ENCODE measurements at regions not wholly inside any gene's neighbourhood (a gene's known extent, or its start where the extent isn't known, plus 50 kb on each side); places are given as distances from the start of the nearest gene placed in this dataset.

- DNase-seq (ENCODE audit: low read depth in 2 of 2), result no peak
These were observed 105.1 kb upstream of the MVB12B start for GRCh38 chr9:126221480-126221879.

GRCh38 chr9:126222363-126222834 is 104.2 kb upstream of the MVB12B start:
- DNase-seq (ENCODE audit: low read depth in 2 of 2), result no peak

- no peak for DNase-seq (ENCODE audit: low read depth in 2 of 2)
These were observed 103.7 kb upstream of the MVB12B start for GRCh38 chr9:126222835-126223431.

GRCh38 chr9:126223798-126224531 is 102.7 kb upstream of the MVB12B start:
- no peak for DNase-seq (ENCODE audit: low read depth in 2 of 2)

- no peak for DNase-seq (ENCODE audit: low read depth in 2 of 2)
These were observed 100.7 kb upstream of the MVB12B start for GRCh38 chr9:126225611-126226609.

- no peak for DNase-seq (ENCODE audit: low read depth in 2 of 2)
These were observed 99.4 kb upstream of the MVB12B start for GRCh38 chr9:126226991-126227936.

GRCh38 chr9:126228111-126228780 is 98.4 kb upstream of the MVB12B start:
- DNase-seq (ENCODE audit: low read depth in 2 of 2), result no peak

GRCh38 chr9:126228781-126229444 is 97.7 kb upstream of the MVB12B start:
- DNase-seq (ENCODE audit: low read depth in 2 of 2), result peak; percentile 21 to 33

GRCh38 chr9:126229501-126229900 is 97.1 kb upstream of the MVB12B start:
- DNase-seq (ENCODE audit: low read depth in 2 of 2), result no peak

GRCh38 chr9:126230692-126231091 is 95.9 kb upstream of the MVB12B start:
- no peak for DNase-seq (ENCODE audit: low read depth in 2 of 2)

- no peak for DNase-seq (ENCODE audit: low read depth in 2 of 2)
These were observed 94.2 kb upstream of the MVB12B start for GRCh38 chr9:126232461-126232860.

- DNase-seq (ENCODE audit: low read depth in 2 of 2), result no peak
These were observed 93.5 kb upstream of the MVB12B start for GRCh38 chr9:126233175-126233574.

- no peak for DNase-seq (ENCODE audit: low read depth in 2 of 2)
These were observed 92.6 kb upstream of the MVB12B start for GRCh38 chr9:126233913-126234525.

GRCh38 chr9:126234681-126235335 is 91.8 kb upstream of the MVB12B start:
- DNase-seq (ENCODE audit: low read depth in 2 of 2), result no peak

GRCh38 chr9:126235336-126236243 is 91.0 kb upstream of the MVB12B start:
- no peak for DNase-seq (ENCODE audit: low read depth in 2 of 2)

- DNase-seq (ENCODE audit: low read depth in 2 of 2), result no peak
These were observed 90.4 kb upstream of the MVB12B start for GRCh38 chr9:126236273-126236672.

GRCh38 chr9:126238415-126238814 is 88.2 kb upstream of the MVB12B start:
- DNase-seq (ENCODE audit: low read depth in 2 of 2), result no peak

- DNase-seq (ENCODE audit: low read depth in 2 of 2), result no peak
These were observed 87.1 kb upstream of the MVB12B start for GRCh38 chr9:126239515-126239914.
